GM18520 (cell line): ENCODE measurements at regions not wholly inside any gene's neighbourhood (a gene's known extent, or its start where the extent isn't known, plus 50 kb on each side); places are given as distances from the start of the nearest gene placed in this dataset.
"Not testable (repeated sequence)": the region's sequence is repeated elsewhere in the genome, so short reads cannot be mapped to it uniquely, and the experiment has no call there.

Experiments
- ATAC-seq: cut with Tn5 transposase; IDR thresholded peaks from one replicate; pipeline ENCODE4 v1.9.1; 2021; ENCODE audit not compliant: unreplicated experiment

- ATAC-seq, result no peak
Observed at GRCh38 chr2:195572895-195573683, 83.9 kb upstream of the SLC39A10 start.

DNA sequence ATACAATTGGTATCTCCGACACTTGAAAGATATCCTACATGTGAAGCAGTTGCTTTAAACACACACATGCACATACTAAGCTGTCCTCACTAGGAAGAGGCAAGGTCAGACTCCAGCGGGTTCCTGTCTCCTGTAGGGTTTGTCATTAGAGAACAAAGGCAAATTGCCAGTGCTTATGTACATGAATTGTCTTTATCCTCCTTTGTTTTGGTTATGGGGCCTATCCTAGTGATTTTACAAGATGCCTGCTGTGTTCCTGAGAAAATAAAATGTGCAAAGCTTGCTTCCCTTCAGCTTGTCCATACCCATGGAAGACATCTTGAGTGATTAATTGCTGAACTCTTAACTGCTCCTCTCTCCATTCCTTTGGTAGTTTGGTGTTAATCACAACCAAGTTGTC lies 86.7 kb upstream of the SLC39A10 start:
- ATAC-seq, result no peak

- ATAC-seq, result no peak
Observed at GRCh38 chr2:195569255-195569654, 87.8 kb upstream of the SLC39A10 start.

- not testable (repeated sequence) for ATAC-seq
Observed at GRCh38 chr2:195564625-195565135, 92.3 kb upstream of the SLC39A10 start.

GRCh38 chr2:195563857-195564512 lies 93.0 kb upstream of the SLC39A10 start:
- peak; percentile 20 for ATAC-seq

- ATAC-seq, result no peak
Observed at GRCh38 chr2:195562570-195563566, 94.2 kb upstream of the SLC39A10 start.

DNA sequence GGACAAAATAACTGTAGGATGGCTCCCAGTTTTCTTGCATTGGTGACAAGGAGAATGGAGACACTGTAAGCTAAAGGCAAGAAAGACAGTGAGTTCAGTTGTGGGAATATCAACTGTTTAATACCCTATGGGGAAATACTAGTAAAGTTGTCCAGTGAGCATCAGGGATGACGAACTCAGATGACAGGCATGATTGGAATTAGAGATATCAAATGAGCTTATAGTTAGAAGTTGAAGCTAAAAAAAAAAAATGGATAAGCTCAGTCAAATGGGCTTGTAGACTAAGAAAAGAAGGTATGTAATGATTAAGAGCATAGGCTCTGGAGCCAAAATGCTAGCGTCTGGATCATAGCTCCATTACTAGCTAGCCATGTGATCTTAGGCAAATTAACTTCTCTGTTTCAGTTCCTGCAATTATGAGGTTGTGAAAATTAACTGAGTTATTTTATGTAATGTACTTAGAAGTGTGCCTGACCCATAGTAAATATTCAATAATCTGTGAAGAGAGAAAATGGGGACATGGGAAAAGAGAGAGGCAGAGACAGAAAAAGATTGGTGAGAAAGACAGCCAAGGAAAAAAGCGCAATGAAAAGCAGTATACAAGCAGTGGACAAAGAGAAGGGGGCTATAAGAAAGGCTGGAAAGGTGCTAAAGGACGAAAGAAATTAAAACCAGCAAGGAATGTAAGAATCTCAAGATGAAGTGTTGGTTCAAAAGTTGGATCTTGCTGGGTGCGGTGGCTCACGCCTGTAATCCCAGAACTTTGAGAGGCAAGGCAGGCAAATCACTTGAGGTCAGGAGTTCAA lies 95.7 kb upstream of the SLC39A10 start:
- peak; percentile 35 for ATAC-seq

DNA sequence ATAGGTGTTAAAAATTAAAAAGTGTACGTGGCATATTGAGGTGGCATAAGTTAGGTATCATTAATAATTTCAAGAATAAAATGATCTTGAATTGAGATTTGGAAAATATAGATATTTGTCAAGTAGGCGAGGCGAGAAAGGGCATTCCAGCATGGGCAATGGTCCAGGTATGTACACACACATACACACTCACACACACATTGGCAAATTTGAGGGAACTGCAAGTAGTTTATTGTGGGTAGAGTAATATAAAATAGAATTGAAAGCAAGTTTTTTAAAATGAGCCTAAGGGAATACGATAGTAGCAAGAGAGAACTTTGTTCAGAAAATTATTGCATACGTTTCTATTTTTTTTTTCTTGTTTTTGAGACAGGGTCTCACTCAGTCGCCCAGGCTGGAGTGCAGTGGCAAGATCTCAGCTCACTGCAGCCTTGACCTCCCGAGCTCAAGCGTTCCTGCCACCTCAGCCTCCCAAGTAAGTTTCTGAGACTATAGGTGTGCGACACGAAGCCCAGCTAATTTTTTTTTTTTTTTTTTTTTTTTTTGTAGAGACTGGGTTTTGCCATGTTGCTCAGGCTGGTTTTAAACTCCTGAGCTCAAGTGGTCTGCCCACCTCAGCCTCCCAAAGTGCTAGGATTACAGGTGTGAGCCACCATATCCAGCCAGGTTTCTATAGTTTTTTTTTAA lies 96.7 kb upstream of the SLC39A10 start:
- no peak for ATAC-seq

DNA sequence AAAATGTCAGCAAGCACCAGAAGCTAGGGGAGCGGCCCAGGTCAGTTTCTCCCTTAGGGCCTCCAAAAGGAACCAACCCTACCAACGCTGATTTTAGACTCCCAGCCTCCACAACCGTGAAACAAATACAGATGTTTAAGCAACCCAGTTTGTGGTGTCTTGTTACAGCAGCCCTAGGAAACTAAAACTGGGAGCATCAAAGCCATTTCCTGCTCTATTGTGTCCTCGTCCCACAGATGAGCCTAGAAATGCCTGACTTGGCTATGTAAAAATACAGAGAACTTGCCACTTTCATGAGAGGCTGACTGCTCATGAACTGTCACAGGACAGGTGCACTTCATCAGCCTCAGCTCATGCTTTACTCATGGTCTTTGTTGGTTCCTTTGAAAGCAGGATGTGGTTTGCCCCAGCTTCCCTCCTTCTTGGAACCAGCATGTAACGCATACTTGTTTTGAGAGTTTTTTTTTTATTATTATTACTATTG lies 97.6 kb upstream of the SLC39A10 start:
- peak; percentile 63 for ATAC-seq

DNA sequence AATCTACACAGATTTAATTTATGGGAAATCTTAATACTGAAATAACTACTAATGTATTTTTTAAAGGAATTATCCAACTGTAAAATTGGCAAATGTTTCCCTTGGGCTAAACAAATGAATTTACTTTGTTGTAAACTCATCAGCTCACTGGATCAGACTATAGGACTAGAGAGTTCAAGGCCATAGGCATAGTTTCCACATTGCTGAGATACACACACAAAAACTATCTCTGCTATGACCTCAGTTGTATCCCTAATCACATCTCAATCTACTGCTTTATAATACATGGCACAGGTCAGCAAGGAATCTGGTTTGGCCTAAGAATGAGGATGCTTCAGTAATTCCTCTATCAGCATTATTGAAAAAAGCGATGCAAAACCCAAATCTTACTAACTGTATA lies 101.1 kb upstream of the SLC39A10 start:
- no peak for ATAC-seq

GRCh38 chr2:195552581-195552980 lies 104.4 kb upstream of the SLC39A10 start:
- ATAC-seq, result no peak

- no peak for ATAC-seq
Observed at GRCh38 chr2:195548198-195548940, 108.7 kb upstream of the SLC39A10 start.

DNA sequence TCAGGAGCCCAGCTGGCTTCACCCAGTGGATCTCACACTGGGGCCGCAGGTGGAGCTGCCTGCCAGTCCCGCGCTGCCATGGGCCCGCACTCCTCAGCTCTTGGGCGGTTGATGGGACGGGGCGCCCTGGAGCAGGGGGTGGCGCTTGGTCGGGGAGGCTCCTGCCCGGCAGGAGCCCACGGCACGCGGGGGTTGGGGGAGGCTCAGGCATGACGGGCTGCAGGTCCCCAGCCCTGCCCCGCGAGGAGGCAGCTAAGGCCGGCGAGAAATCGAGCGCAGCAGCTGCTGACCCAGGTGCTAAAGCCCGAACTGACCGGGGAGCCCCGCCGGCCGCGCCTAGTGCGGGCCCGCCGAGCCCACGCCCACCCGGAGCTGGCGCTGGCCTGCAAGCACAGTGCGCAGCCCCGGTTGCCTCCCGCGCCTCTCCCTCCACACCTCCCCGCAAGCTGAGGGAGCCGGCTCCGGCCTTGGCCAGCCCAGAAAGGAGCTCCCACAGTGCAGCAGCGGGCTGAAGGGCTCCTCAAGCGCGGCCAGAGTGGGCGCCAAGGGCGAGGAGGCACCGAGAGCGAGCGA lies 109.7 kb upstream of the SLC39A10 start:
- ATAC-seq, result not testable (repeated sequence)

GRCh38 chr2:195545811-195546210 lies 111.2 kb upstream of the SLC39A10 start:
- no peak for ATAC-seq

GRCh38 chr2:195543902-195544894 lies 112.8 kb upstream of the SLC39A10 start:
- ATAC-seq, result peak; percentile 93

- no peak for ATAC-seq
Observed at GRCh38 chr2:195543063-195543462, 114.0 kb upstream of the SLC39A10 start.

GRCh38 chr2:195542067-195542466 lies 115.0 kb upstream of the SLC39A10 start:
- ATAC-seq, result no peak
